ENCODE measurements at regions not wholly inside any gene's neighbourhood (a gene's known extent, or its start where the extent isn't known, plus 50 kb on each side); places are given as distances from the start of the nearest gene placed in this dataset.

DNA sequence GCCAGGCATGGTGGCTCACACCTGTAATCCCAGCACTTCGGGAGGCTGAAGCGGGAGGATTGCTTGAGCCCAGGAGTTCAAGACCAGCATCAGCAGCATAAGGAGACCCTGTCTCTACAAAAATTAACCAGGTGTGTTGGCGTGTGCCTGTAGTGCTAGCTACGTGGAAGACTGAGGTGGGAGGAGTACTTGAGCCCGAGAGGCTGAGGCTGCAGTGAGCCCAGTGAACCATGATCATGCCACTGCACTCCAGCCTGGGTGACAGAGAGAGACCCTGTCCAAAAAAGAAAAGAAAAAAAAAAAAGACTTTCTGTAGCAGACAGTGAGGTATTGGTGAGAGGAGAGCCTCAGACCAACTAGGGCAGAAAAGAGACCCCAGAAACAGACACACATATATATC, 263.8 kb downstream of the XXYLT1 start:
- in situ Hi-C loops (cut with MboI; ENCODE audit: low sequenced_read_pairs), result no loop called here
- POLR2A ChIA-PET (ENCODE audit: unreplicated experiment), result interaction anchor here (0.6 kb wide), 1 partner anchor 15 kb away, joined by 5 read pairs; no protein-coding TSS in a partner anchor
- no TSS peak for BruUV-seq (replicated peaks)

More for the DNA sequence above, 263.8 kb downstream of the XXYLT1 start:
- WGBS, 2 experiments (ENCODE audit: extremely low coverage in 2 of 2, insufficient read length in 1 of 2), result 63% methylated on average over 3 of the region's 5 CpGs; no CpG with 5 or more reads in 1 of the 2 experiments
- no peak overlapping the region for H4K91ac ChIP-seq (ENCODE audit: insufficient read depth, low read depth, low read length)
- H3K4me3 ChIP-seq (ENCODE audit: insufficient read depth, low read depth, low read length), result no peak overlapping the region
- H2AK9ac ChIP-seq (replicated peaks; ENCODE audit: low read depth, low read length, poor library complexity), result no peak overlapping the region
- dilution Hi-C loops (cut with HindIII; ENCODE audit: low sequenced_read_pairs, unreplicated experiment) (no loop called here), intact Hi-C loops (cut with micrococcal nuclease) (no loop called here)
- no peaks in the 10 kb centered on the region for H3K9me1 ChIP-seq (ENCODE audit: insufficient read depth, low read length)
- no peak overlapping the region for H3K4me2 ChIP-seq (ENCODE audit: low read depth, low read length)
- H2BK120ac ChIP-seq (ENCODE audit: low read depth, low read length), result no peak overlapping the region
- H2BK5ac ChIP-seq (ENCODE audit: low read depth, low read length, poor library complexity, severe bottlenecking), result no peak overlapping the region
- no peak overlapping the region for H2BK15ac ChIP-seq (ENCODE audit: low read depth, low read length)
- CTCF ChIA-PET, result no interaction called here
- H3K14ac ChIP-seq (replicated peaks; ENCODE audit: low read depth, low read length), result no peak overlapping the region
- H4K5ac ChIP-seq (ENCODE audit: low read depth, low read length), result no peak overlapping the region
- peaks cover 5% of the 10 kb centered on the region; the same call in 1 of the 2 replicates for H3K4me1 ChIP-seq (ENCODE audit: control insufficient read depth, insufficient read depth, low read length)
- no peaks in the 10 kb centered on the region for H3K9me3 ChIP-seq (ENCODE audit: control insufficient read depth, insufficient read depth, low read length)
- H3K27me3 ChIP-seq (ENCODE audit: control insufficient read depth, insufficient read depth, low read length), result peaks cover 77% of the 10 kb centered on the region
- no peak overlapping the region for H3K56ac ChIP-seq (ENCODE audit: extremely low read depth, insufficient read depth, low read length)
- H3K18ac ChIP-seq (ENCODE audit: low read depth, low read length), result no peak overlapping the region
- TF ChIP-seq RAD21 (IDR thresholded peaks at IDR 0.05; ENCODE audit: low read length) (no peak), RCOR1 (IDR thresholded peaks at IDR 0.05; ENCODE audit: insufficient replicate concordance, low read length) (no peak), BHLHE40 (IDR thresholded peaks at IDR 0.05; ENCODE audit: low read depth, low read length) (no peak), CEBPB (IDR thresholded peaks at IDR 0.05; ENCODE audit: low read depth, low read length) (no peak), MAZ (IDR thresholded peaks at IDR 0.05; ENCODE audit: borderline replicate concordance, low read depth, low read length) (no peak), RFX5 (IDR thresholded peaks at IDR 0.05; ENCODE audit: low read depth, low read length) (no peak), MXI1 (IDR thresholded peaks at IDR 0.05; ENCODE audit: borderline replicate concordance, low read depth, low read length) (no peak), SMC3 (IDR thresholded peaks at IDR 0.05; ENCODE audit: low read depth, low read length) (no peak), CHD1 (IDR thresholded peaks at IDR 0.05; ENCODE audit: low read depth, low read length) (no peak), POLR2A (IDR thresholded peaks at IDR 0.05; ENCODE audit: low read depth, low read length) (no peak), MAFK (IDR thresholded peaks at IDR 0.05; ENCODE audit: low read depth, low read length) (no peak), FOS (IDR thresholded peaks at IDR 0.05; ENCODE audit: low read depth, low read length) (no peak)
- TF ChIP-seq, protein P1, sequence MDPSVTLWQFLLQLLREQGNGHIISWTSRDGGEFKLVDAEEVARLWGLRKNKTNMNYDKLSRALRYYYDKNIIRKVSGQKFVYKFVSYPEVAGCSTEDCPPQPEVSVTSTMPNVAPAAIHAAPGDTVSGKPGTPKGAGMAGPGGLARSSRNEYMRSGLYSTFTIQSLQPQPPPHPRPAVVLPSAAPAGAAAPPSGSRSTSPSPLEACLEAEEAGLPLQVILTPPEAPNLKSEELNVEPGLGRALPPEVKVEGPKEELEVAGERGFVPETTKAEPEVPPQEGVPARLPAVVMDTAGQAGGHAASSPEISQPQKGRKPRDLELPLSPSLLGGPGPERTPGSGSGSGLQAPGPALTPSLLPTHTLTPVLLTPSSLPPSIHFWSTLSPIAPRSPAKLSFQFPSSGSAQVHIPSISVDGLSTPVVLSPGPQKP (IDR thresholded peaks at IDR 0.05; ENCODE audit: borderline replicate concordance, low read depth, low read length), result no peak
- TF ChIP-seq, protein P2, sequence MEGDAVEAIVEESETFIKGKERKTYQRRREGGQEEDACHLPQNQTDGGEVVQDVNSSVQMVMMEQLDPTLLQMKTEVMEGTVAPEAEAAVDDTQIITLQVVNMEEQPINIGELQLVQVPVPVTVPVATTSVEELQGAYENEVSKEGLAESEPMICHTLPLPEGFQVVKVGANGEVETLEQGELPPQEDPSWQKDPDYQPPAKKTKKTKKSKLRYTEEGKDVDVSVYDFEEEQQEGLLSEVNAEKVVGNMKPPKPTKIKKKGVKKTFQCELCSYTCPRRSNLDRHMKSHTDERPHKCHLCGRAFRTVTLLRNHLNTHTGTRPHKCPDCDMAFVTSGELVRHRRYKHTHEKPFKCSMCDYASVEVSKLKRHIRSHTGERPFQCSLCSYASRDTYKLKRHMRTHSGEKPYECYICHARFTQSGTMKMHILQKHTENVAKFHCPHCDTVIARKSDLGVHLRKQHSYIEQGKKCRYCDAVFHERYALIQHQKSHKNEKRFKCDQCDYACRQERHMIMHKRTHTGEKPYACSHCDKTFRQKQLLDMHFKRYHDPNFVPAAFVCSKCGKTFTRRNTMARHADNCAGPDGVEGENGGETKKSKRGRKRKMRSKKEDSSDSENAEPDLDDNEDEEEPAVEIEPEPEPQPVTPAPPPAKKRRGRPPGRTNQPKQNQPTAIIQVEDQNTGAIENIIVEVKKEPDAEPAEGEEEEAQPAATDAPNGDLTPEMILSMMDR (conservative IDR thresholded peaks at IDR 0.05; ENCODE audit: low read depth, low read length), result no peak
- no peak overlapping the region for H2BK20ac ChIP-seq (ENCODE audit: low read depth, low read length)
- ATAC-seq (ENCODE audit: low read depth), result no peak
- H4K8ac ChIP-seq (ENCODE audit: low read depth in 2 of 2, low read length in 2 of 2), result no peak overlapping the region
- no peak overlapping the region for H3K9ac ChIP-seq (ENCODE audit: low read depth, low read length)
- no peak overlapping the region for H3K23ac ChIP-seq (ENCODE audit: low read depth, low read length)
- no peak overlapping the region for H2AK5ac ChIP-seq (ENCODE audit: low read depth, low read length)
- H3K4ac ChIP-seq (ENCODE audit: low read depth, low read length), result no peak overlapping the region
- H3K27ac ChIP-seq (ENCODE audit: insufficient read depth, low read length), result no peak overlapping the region
- H4K20me1 ChIP-seq (ENCODE audit: insufficient read depth, low read length), result no peaks in the 10 kb centered on the region
- H3K79me1 ChIP-seq (ENCODE audit: low read depth in 1 of 2, low read length in 2 of 2), result no peaks in the 10 kb centered on the region
- no peak overlapping the region for H2AFZ ChIP-seq (replicated peaks; ENCODE audit: low read length, poor library complexity)
- no peak for DNase-seq
- no peaks in the 10 kb centered on the region for H3K36me3 ChIP-seq (ENCODE audit: control insufficient read depth, insufficient read depth, low read length)

Data from IMR-90 (cell line).